Activated CD8-positive, alpha-beta T cell treated with anti-CD3 and anti-CD28 coated beads, Interleukin-2, amount 10 ng/mL, durations not matched to agents 7 days and 5 days (primary cell): ENCODE measurements at regions not wholly inside any gene's neighbourhood (a gene's known extent, or its start where the extent isn't known, plus 50 kb on each side); places are given as distances from the start of the nearest gene placed in this dataset.

Experiments
- ATAC-seq: fragments of 150-1000 bp; cut with Tn5 transposase; one replicate; pipeline ENCODE4 v1.10.0; 2021; ENCODE audit warnings: moderate library complexity
- CTCF ChIA-PET: fragments of 350-600 bp; sonication (Branson Sonifier 250); formaldehyde crosslinking; loops from one replicate; lab custom pipeline; 2021; ENCODE audit warnings: antibody characterized with exemption; lab: Charles Lee
- POLR2A ChIA-PET: fragments of 350-600 bp; sonication (Branson Sonifier 250); formaldehyde crosslinking; loops from one replicate; lab custom pipeline; 2021; ENCODE audit warnings: antibody characterized with exemption; lab: Charles Lee
- DNase-seq: peaks from one replicate; pipeline ENCODE4 v3.0.0-alpha.2; 2020
- H3K27ac Mint-ChIP-seq: one replicate; pipeline ENCODE4 v1.8.0; 2021; ENCODE audit warnings: mild to moderate bottlenecking, mixed read lengths
- H3K27me3 Mint-ChIP-seq: one replicate; pipeline ENCODE4 v1.8.0; 2021; ENCODE audit warnings: low read depth, mixed read lengths
- H3K36me3 Mint-ChIP-seq: one replicate; pipeline ENCODE4 v1.8.0; 2021; ENCODE audit warnings: low read depth, mixed read lengths
- H3K4me1 Mint-ChIP-seq: one replicate; pipeline ENCODE4 v1.8.0; 2021; ENCODE audit warnings: low read depth, mixed read lengths
- H3K4me3 Mint-ChIP-seq: one replicate; pipeline ENCODE4 v1.8.0; 2021; ENCODE audit warnings: mild to moderate bottlenecking, mixed read lengths
- H3K9me3 Mint-ChIP-seq: one replicate; pipeline ENCODE4 v1.8.0; 2022; ENCODE audit warnings: mixed read lengths; ENCODE audit not compliant: insufficient read depth

- ChIA-PET CTCF (no interaction called here), POLR2A (no interaction called here)
- no peak overlapping the region for H3K4me3 Mint-ChIP-seq
- no peaks in the 10 kb centered on the region for H3K27me3 Mint-ChIP-seq
- no peaks in the 10 kb centered on the region for H3K4me1 Mint-ChIP-seq
- no peaks in the 10 kb centered on the region for H3K9me3 Mint-ChIP-seq
- no peaks in the 10 kb centered on the region for H3K36me3 Mint-ChIP-seq
- ATAC-seq (no peak), DNase-seq (no peak)
- no peak overlapping the region for H3K27ac Mint-ChIP-seq
Measured at GRCh38 chr19:32097620-32098019, 247.8 kb upstream of the ZNF507 start.

GRCh38 chr19:32098968-32099367 lies 246.4 kb upstream of the ZNF507 start:
- ChIA-PET CTCF (no interaction called here), POLR2A (interaction anchor here (0.6 kb wide), 1 partner anchor 1696 kb away, joined by 4 read pairs; no protein-coding TSS in a partner anchor)
- DNase-seq = no peak
- no peak overlapping the region for H3K4me3 Mint-ChIP-seq
- H3K27ac Mint-ChIP-seq = no peak overlapping the region
- H3K27me3 Mint-ChIP-seq = no peaks in the 10 kb centered on the region
- no peak for ATAC-seq
- no peaks in the 10 kb centered on the region for H3K9me3 Mint-ChIP-seq
- no peaks in the 10 kb centered on the region for H3K4me1 Mint-ChIP-seq
- H3K36me3 Mint-ChIP-seq = no peaks in the 10 kb centered on the region

- no peak for ATAC-seq
- H3K4me1 Mint-ChIP-seq = no peaks in the 10 kb centered on the region
- H3K9me3 Mint-ChIP-seq = no peaks in the 10 kb centered on the region
- H3K36me3 Mint-ChIP-seq = no peaks in the 10 kb centered on the region
- ChIA-PET CTCF (no interaction called here), POLR2A (no interaction called here)
- peaks cover 5% of the 10 kb centered on the region for H3K27me3 Mint-ChIP-seq
- no peak overlapping the region for H3K4me3 Mint-ChIP-seq
- H3K27ac Mint-ChIP-seq = no peak overlapping the region
- no peak for DNase-seq
Measured at GRCh38 chr19:32101206-32101605, 244.2 kb upstream of the ZNF507 start.

GRCh38 chr19:32103541-32103940 lies 241.9 kb upstream of the ZNF507 start:
- H3K27me3 Mint-ChIP-seq = peaks cover 5% of the 10 kb centered on the region

GRCh38 chr19:32104153-32104849 lies 241.1 kb upstream of the ZNF507 start:
- DNase-seq = no peak
- Mint-ChIP-seq H3K36me3 (no peaks in the 10 kb centered on the region), H3K9me3 (no peaks in the 10 kb centered on the region), H3K4me3 (no peak overlapping the region), H3K4me1 (no peaks in the 10 kb centered on the region), H3K27me3 (peaks cover 5% of the 10 kb centered on the region), H3K27ac (no peak overlapping the region)
- ATAC-seq = no peak
- POLR2A ChIA-PET = no interaction called here
- CTCF ChIA-PET = no interaction called here

More at GRCh38 chr19:32103541-32103940, 241.9 kb upstream of the ZNF507 start:
- Mint-ChIP-seq H3K36me3 (no peaks in the 10 kb centered on the region), H3K4me1 (no peaks in the 10 kb centered on the region), H3K9me3 (no peaks in the 10 kb centered on the region), H3K4me3 (no peak overlapping the region), H3K27ac (no peak overlapping the region)
- DNase-seq = no peak
- no peak for ATAC-seq
- POLR2A ChIA-PET = no interaction called here
- CTCF ChIA-PET = no interaction called here

- H3K36me3 Mint-ChIP-seq = no peaks in the 10 kb centered on the region
- peaks cover 5% of the 10 kb centered on the region for H3K27me3 Mint-ChIP-seq
- ChIA-PET POLR2A (no interaction called here), CTCF (no interaction called here)
- DNase-seq (no peak), ATAC-seq (no peak)
- no peak overlapping the region for H3K4me3 Mint-ChIP-seq
- no peak overlapping the region for H3K27ac Mint-ChIP-seq
- H3K9me3 Mint-ChIP-seq = no peaks in the 10 kb centered on the region
- H3K4me1 Mint-ChIP-seq = no peaks in the 10 kb centered on the region
Measured at GRCh38 chr19:32104850-32105235, 240.6 kb upstream of the ZNF507 start.

- ChIA-PET CTCF (no interaction called here), POLR2A (no interaction called here)
- H3K36me3 Mint-ChIP-seq = no peaks in the 10 kb centered on the region
- H3K4me3 Mint-ChIP-seq = no peak overlapping the region
- DNase-seq (no peak), ATAC-seq (no peak)
- H3K9me3 Mint-ChIP-seq = no peaks in the 10 kb centered on the region
- H3K27ac Mint-ChIP-seq = no peak overlapping the region
- H3K4me1 Mint-ChIP-seq = no peaks in the 10 kb centered on the region
- H3K27me3 Mint-ChIP-seq = peaks cover 5% of the 10 kb centered on the region
Measured at GRCh38 chr19:32105527-32106310, 239.7 kb upstream of the ZNF507 start.

GRCh38 chr19:32122258-32122657 lies 223.2 kb upstream of the ZNF507 start:
- ATAC-seq (no peak), DNase-seq (no peak)
- H3K27me3 Mint-ChIP-seq = no peaks in the 10 kb centered on the region
- no peaks in the 10 kb centered on the region for H3K9me3 Mint-ChIP-seq
- no peaks in the 10 kb centered on the region for H3K4me1 Mint-ChIP-seq
- no peaks in the 10 kb centered on the region for H3K36me3 Mint-ChIP-seq
- H3K27ac Mint-ChIP-seq = no peak overlapping the region
- no peak overlapping the region for H3K4me3 Mint-ChIP-seq
- ChIA-PET CTCF (no interaction called here), POLR2A (no interaction called here)

GRCh38 chr19:32123355-32123940 lies 222.0 kb upstream of the ZNF507 start:
- ATAC-seq (no peak), DNase-seq (no peak)
- POLR2A ChIA-PET = no interaction called here
- no peaks in the 10 kb centered on the region for H3K36me3 Mint-ChIP-seq
- no peak overlapping the region for H3K4me3 Mint-ChIP-seq
- no peaks in the 10 kb centered on the region for H3K9me3 Mint-ChIP-seq
- no peaks in the 10 kb centered on the region for H3K4me1 Mint-ChIP-seq
- no peaks in the 10 kb centered on the region for H3K27me3 Mint-ChIP-seq
- CTCF ChIA-PET = no interaction called here
- H3K27ac Mint-ChIP-seq = no peak overlapping the region

GRCh38 chr19:32124585-32124984 lies 220.8 kb upstream of the ZNF507 start:
- H3K36me3 Mint-ChIP-seq = no peaks in the 10 kb centered on the region
- no peak overlapping the region for H3K27ac Mint-ChIP-seq
- no peak for ATAC-seq
- H3K27me3 Mint-ChIP-seq = no peaks in the 10 kb centered on the region
- ChIA-PET CTCF (no interaction called here), POLR2A (no interaction called here)
- DNase-seq = no peak
- no peak overlapping the region for H3K4me3 Mint-ChIP-seq
- no peaks in the 10 kb centered on the region for H3K4me1 Mint-ChIP-seq
- H3K9me3 Mint-ChIP-seq = no peaks in the 10 kb centered on the region

GRCh38 chr19:32129141-32129540 lies 216.3 kb upstream of the ZNF507 start:
- ChIA-PET POLR2A (no interaction called here), CTCF (no interaction called here)
- H3K27me3 Mint-ChIP-seq = no peaks in the 10 kb centered on the region
- no peaks in the 10 kb centered on the region for H3K4me1 Mint-ChIP-seq
- no peak overlapping the region for H3K4me3 Mint-ChIP-seq
- H3K9me3 Mint-ChIP-seq = no peaks in the 10 kb centered on the region
- no peak for DNase-seq
- no peaks in the 10 kb centered on the region for H3K36me3 Mint-ChIP-seq
- H3K27ac Mint-ChIP-seq = no peak overlapping the region
- no peak for ATAC-seq

GRCh38 chr19:32130332-32130731 lies 215.1 kb upstream of the ZNF507 start:
- Mint-ChIP-seq H3K9me3 (no peaks in the 10 kb centered on the region), H3K36me3 (no peaks in the 10 kb centered on the region), H3K4me1 (no peaks in the 10 kb centered on the region), H3K27me3 (no peaks in the 10 kb centered on the region), H3K27ac (no peak overlapping the region), H3K4me3 (no peak overlapping the region)
- ATAC-seq (no peak), DNase-seq (no peak)
- ChIA-PET POLR2A (no interaction called here), CTCF (no interaction called here)
